HEK293 (cell line): ENCODE measurements at regions not wholly inside any gene's neighbourhood (a gene's known extent, or its start where the extent isn't known, plus 50 kb on each side); places are given as distances from the start of the nearest gene placed in this dataset.

ENCODE experiments used
- CTCF ChIA-PET: fragments of 350-600 bp; formaldehyde crosslinking; extraction: SDS; loops from one replicate; lab custom pipeline; 2021; ENCODE audit warnings: antibody characterized with exemption; lab: Yijun Ruan, JAX
- POLR2A ChIA-PET: fragments of 300-600 bp; formaldehyde crosslinking; extraction: SDS; loops from one replicate; lab custom pipeline; 2020; ENCODE audit warnings: antibody characterized with exemption, inconsistent platforms; lab: Yijun Ruan, JAX
- H3K27ac ChIP-seq: fragments of 200-500 bp; sonication (Bioruptor generic); 2 replicates; pipeline ENCODE4 v1.5.1; 2014; ENCODE audit warnings: low read depth, low read length, control low read depth, inconsistent platforms; ENCODE audit errors: extremely low read depth
- H3K36me3 ChIP-seq, 2 experiments: fragments of 200-500 bp in 1 of 2; sonication (Bioruptor generic) in 1 of 2; 1 replicate in 1 of 2; 2 replicates in 1 of 2; pipeline ENCODE4 v1.5.1; 2014 to 2017; ENCODE audit warnings: inconsistent platforms in 2 of 2, low read length in 2 of 2; ENCODE audit not compliant: control insufficient read depth in 2 of 2, insufficient read depth in 1 of 2
- H3K4me1 ChIP-seq: fragments of 200-500 bp; sonication (Bioruptor generic); 2 replicates; pipeline ENCODE4 v1.5.1; 2014; ENCODE audit warnings: mild to moderate bottlenecking, low read length, inconsistent platforms; ENCODE audit not compliant: control insufficient read depth, insufficient read depth
- H3K4me3 ChIP-seq: 2 replicates; pipeline ENCODE4 v1.5.1; 2011; ENCODE audit warnings: low read depth, mild to moderate bottlenecking, control low read depth, low read length, moderate library complexity
- H3K9me3 ChIP-seq: fragments of 200-500 bp; sonication (Bioruptor generic); 2 replicates; pipeline ENCODE4 v1.5.1; 2014; ENCODE audit warnings: low read depth, low read length, inconsistent platforms; ENCODE audit not compliant: control insufficient read depth, insufficient read depth
- ELK4 ChIP-seq: IDR thresholded peaks from 2 replicates; pipeline ENCODE4 v1.6.1; 2011; ENCODE audit warnings: mild to moderate bottlenecking, low read depth, low read length, borderline replicate concordance
- GLI2 ChIP-seq: fragments of 450-650 bp; formaldehyde crosslinking; IDR thresholded peaks from 2 replicates; pipeline ENCODE4; 2017; ENCODE audit warnings: missing biosample characterization, missing genetic modification characterization, low read depth, borderline replicate concordance
- KLF1 ChIP-seq: fragments of 450-650 bp; formaldehyde crosslinking; IDR thresholded peaks from 2 replicates; pipeline ENCODE4 v1.5.1; 2016; ENCODE audit warnings: missing biosample characterization, missing genetic modification characterization
- MEIS1 ChIP-seq: sonication (generic); formaldehyde crosslinking; IDR thresholded peaks from 2 replicates; pipeline ENCODE4 v1.8.1; 2022; ENCODE audit warnings: missing genetic modification reagents, mild to moderate bottlenecking, borderline replicate concordance
- PRDM1 ChIP-seq: fragments of 450-650 bp; formaldehyde crosslinking; IDR thresholded peaks from 2 replicates; pipeline ENCODE4; 2016; ENCODE audit warnings: missing biosample characterization, missing genetic modification characterization
- YY1 ChIP-seq: fragments of 450-650 bp; formaldehyde crosslinking; IDR thresholded peaks from 2 replicates; pipeline ENCODE4 v1.5.1; 2018; ENCODE audit warnings: missing biosample characterization, missing genetic modification characterization
- ZBTB21 ChIP-seq: fragments of 450-650 bp; formaldehyde crosslinking; IDR thresholded peaks from 2 replicates; pipeline ENCODE4 v1.5.1; 2017; ENCODE audit warnings: missing biosample characterization, missing genetic modification characterization
- ZNF10 ChIP-seq: fragments of 450-650 bp; formaldehyde crosslinking; IDR thresholded peaks from 2 replicates; pipeline ENCODE4 v1.5.1; 2017; ENCODE audit warnings: missing biosample characterization, missing genetic modification characterization
- ZNF133 ChIP-seq: fragments of 450-650 bp; formaldehyde crosslinking; IDR thresholded peaks from 2 replicates; pipeline ENCODE4 v1.5.1; 2016; ENCODE audit warnings: missing biosample characterization, missing genetic modification characterization
- ZNF211 ChIP-seq: fragments of 450-650 bp; formaldehyde crosslinking; IDR thresholded peaks from 2 replicates; pipeline ENCODE4 v1.5.1; 2016; ENCODE audit warnings: low read depth, missing biosample characterization, missing genetic modification characterization
- ZNF23 ChIP-seq: fragments of 450-650 bp; formaldehyde crosslinking; IDR thresholded peaks from 2 replicates; pipeline ENCODE4 v1.5.1; 2016; ENCODE audit warnings: missing biosample characterization, missing genetic modification characterization, borderline replicate concordance
- ZNF280C ChIP-seq: fragments of 450-650 bp; formaldehyde crosslinking; IDR thresholded peaks from 2 replicates; pipeline ENCODE4 v1.5.1; 2016; ENCODE audit warnings: missing biosample characterization, missing genetic modification characterization
- ZNF404 ChIP-seq: fragments of 450-650 bp; formaldehyde crosslinking; IDR thresholded peaks from 2 replicates; pipeline ENCODE4 v1.5.1; 2017; ENCODE audit warnings: missing biosample characterization, missing genetic modification characterization
- ZNF449 ChIP-seq: fragments of 450-650 bp; formaldehyde crosslinking; IDR thresholded peaks from 2 replicates; pipeline ENCODE4 v1.5.1; 2017; ENCODE audit warnings: missing biosample characterization, mild to moderate bottlenecking, missing genetic modification characterization, moderate library complexity
- ZNF514 ChIP-seq: fragments of 450-650 bp; formaldehyde crosslinking; IDR thresholded peaks from 2 replicates; pipeline ENCODE4 v1.5.1; 2016; ENCODE audit warnings: missing biosample characterization, missing genetic modification characterization
- ZNF530 ChIP-seq: fragments of 450-650 bp; formaldehyde crosslinking; IDR thresholded peaks from 2 replicates; pipeline ENCODE4 v1.5.1; 2016; ENCODE audit warnings: low read depth, missing biosample characterization, missing genetic modification characterization
- ZNF560 ChIP-seq: fragments of 450-650 bp; formaldehyde crosslinking; IDR thresholded peaks from 2 replicates; pipeline ENCODE4 v1.5.1; 2017; ENCODE audit warnings: missing biosample characterization, missing genetic modification characterization, borderline replicate concordance
- ZNF623 ChIP-seq: fragments of 450-650 bp; formaldehyde crosslinking; IDR thresholded peaks from 2 replicates; pipeline ENCODE4 v1.5.1; 2016; ENCODE audit warnings: missing biosample characterization, missing genetic modification characterization
- ZNF624 ChIP-seq: fragments of 450-650 bp; formaldehyde crosslinking; IDR thresholded peaks from 2 replicates; pipeline ENCODE4 v1.5.1; 2017; ENCODE audit warnings: missing biosample characterization, missing genetic modification characterization
- ZNF629 ChIP-seq: fragments of 450-650 bp; formaldehyde crosslinking; IDR thresholded peaks from 2 replicates; pipeline ENCODE4 v1.5.1; 2017; ENCODE audit warnings: missing biosample characterization, missing genetic modification characterization
- ZNF76 ChIP-seq: fragments of 450-650 bp; formaldehyde crosslinking; IDR thresholded peaks from 2 replicates; pipeline ENCODE4; 2016; ENCODE audit warnings: low read depth, missing biosample characterization, missing genetic modification characterization, borderline replicate concordance
- ZNF785 ChIP-seq: fragments of 450-650 bp; formaldehyde crosslinking; IDR thresholded peaks from 2 replicates; pipeline ENCODE4 v1.5.1; 2016; ENCODE audit warnings: missing biosample characterization, missing genetic modification characterization
- TF ChIP-seq, protein P1 (sequence below): fragments of 450-650 bp; formaldehyde crosslinking; IDR thresholded peaks from 2 replicates; pipeline ENCODE4 v1.5.1; 2016; ENCODE audit warnings: missing biosample characterization, missing genetic modification characterization

DNA sequence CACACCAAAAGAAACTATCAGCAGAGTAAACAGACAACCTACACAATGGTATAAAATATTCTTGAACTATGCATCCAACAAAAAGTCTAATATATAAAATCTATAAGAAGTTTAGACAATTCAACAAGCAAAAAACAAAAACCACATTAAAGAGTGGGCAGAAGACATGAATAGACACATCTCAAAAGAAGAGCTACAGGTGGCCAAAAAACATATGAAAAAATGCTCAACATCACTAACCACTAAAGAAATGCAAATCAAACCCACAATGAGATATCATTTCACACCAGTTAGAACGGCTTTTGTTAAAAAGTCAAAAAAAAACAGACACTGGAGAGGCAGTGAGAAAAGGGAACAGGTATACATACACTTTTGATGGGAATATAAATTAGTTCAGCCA lies 348.9 kb upstream of the MAF start:
- H3K4me3 ChIP-seq, result no peak overlapping the region
- TF ChIP-seq ZNF530 (tag by site-specific recombination), result no peak
- no peak for TF ChIP-seq KLF1 (tag by site-specific recombination)
- TF ChIP-seq ZNF404 (tag by site-specific recombination), result no peak
- TF ChIP-seq, protein P1, sequence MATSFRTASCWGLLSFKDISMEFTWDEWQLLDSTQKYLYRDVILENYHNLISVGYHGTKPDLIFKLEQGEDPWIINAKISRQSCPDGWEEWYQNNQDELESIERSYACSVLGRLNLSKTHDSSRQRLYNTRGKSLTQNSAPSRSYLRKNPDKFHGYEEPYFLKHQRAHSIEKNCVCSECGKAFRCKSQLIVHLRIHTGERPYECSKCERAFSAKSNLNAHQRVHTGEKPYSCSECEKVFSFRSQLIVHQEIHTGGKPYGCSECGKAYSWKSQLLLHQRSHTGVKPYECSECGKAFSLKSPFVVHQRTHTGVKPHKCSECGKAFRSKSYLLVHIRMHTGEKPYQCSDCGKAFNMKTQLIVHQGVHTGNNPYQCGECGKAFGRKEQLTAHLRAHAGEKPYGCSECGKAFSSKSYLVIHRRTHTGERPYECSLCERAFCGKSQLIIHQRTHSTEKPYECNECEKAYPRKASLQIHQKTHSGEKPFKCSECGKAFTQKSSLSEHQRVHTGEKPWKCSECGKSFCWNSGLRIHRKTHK (tag by site-specific recombination), result no peak
- TF ChIP-seq GLI2, result no peak
- no peak for TF ChIP-seq ZNF23
- TF ChIP-seq YY1, result no peak
- ChIA-PET POLR2A (no interaction called here), CTCF (no interaction called here)
- no peaks in the 10 kb centered on the region for H3K4me1 ChIP-seq
- H3K9me3 ChIP-seq, result no peaks in the 10 kb centered on the region
- H3K36me3 ChIP-seq, result no peaks in the 10 kb centered on the region
- no peak overlapping the region for H3K27ac ChIP-seq

GRCh38 chr16:79947771-79948170 lies 347.2 kb upstream of the MAF start:
- POLR2A ChIA-PET, result no interaction called here
- CTCF ChIA-PET, result no interaction called here
- H3K27ac ChIP-seq, result no peak overlapping the region

More at GRCh38 chr16:79947771-79948170, 347.2 kb upstream of the MAF start:
- no peaks in the 10 kb centered on the region for H3K9me3 ChIP-seq
- no peaks in the 10 kb centered on the region for H3K36me3 ChIP-seq
- TF ChIP-seq ZNF449 (tag by site-specific recombination), result no peak
- TF ChIP-seq PRDM1 (tag by site-specific recombination), result no peak
- no peak for TF ChIP-seq YY1
- no peak for TF ChIP-seq ZNF133 (tag by site-specific recombination)
- TF ChIP-seq MEIS1 (CRISPR knock-in tag), result no peak
- no peak for TF ChIP-seq ZNF10 (tag by site-specific recombination)
- no peak for TF ChIP-seq ELK4
- TF ChIP-seq ZNF560 (tag by site-specific recombination), result no peak
- no peak for TF ChIP-seq ZNF629 (tag by site-specific recombination)
- TF ChIP-seq ZNF280C (tag by site-specific recombination), result no peak
- TF ChIP-seq ZNF624 (tag by site-specific recombination), result no peak
- no peak for TF ChIP-seq ZNF76 (tag by site-specific recombination)
- TF ChIP-seq, protein P1 (tag by site-specific recombination), result no peak
- TF ChIP-seq ZBTB21 (tag by site-specific recombination), result no peak
- no peak for TF ChIP-seq ZNF785
- no peak for TF ChIP-seq ZNF211 (tag by site-specific recombination)
- TF ChIP-seq ZNF514 (tag by site-specific recombination), result no peak
- TF ChIP-seq ZNF623 (tag by site-specific recombination), result no peak
- H3K4me3 ChIP-seq, result no peak overlapping the region
- H3K4me1 ChIP-seq, result no peaks in the 10 kb centered on the region
